ENCODE measurements at regions not wholly inside any gene's neighbourhood (a gene's known extent, or its start where the extent isn't known, plus 50 kb on each side); places are given as distances from the start of the nearest gene placed in this dataset.

DNA sequence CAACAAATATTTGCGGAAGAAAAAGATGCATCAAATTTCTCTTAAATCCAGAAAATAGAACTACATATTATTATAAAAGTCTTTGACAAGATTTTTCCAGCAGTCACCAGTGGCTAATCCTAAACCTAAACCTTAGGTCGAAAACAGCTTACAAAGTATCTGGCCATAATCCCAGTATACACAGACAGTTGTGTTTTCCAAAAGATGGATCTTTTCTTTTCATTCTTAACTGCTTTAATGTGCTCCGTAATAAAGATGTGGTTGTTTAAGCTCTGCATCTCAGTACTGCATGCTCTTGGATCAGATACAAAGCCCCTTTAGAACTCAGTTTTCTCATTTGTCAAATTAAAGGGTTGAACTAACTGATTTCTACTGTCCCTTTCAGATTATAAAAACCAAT lies 247.8 kb downstream of the TXNL1 start:
- TF ChIP-seq CTCF (conservative IDR thresholded peaks at IDR 0.05 in 1 of 2, IDR thresholded peaks at IDR 0.05 in 1 of 2; ENCODE audit: low read depth in 1 of 2, low read length in 2 of 2): no peak
- no peak for TF ChIP-seq EZH2 (IDR thresholded peaks at IDR 0.05; ENCODE audit: low read length, missing control alignments)

Measured in fibroblast of lung (primary cell).